ENCODE measurements at regions not wholly inside any gene's neighbourhood (a gene's known extent, or its start where the extent isn't known, plus 50 kb on each side); places are given as distances from the start of the nearest gene placed in this dataset.

GRCh38 chr18:68330658-68331057 lies 384.2 kb downstream of the TMX3 start:
- DNase-seq, result no peak

- DNase-seq, result no peak
These were observed 391.0 kb downstream of the TMX3 start for GRCh38 chr18:68323921-68324320.

- DNase-seq, result no peak
These were observed 398.3 kb downstream of the TMX3 start for GRCh38 chr18:68316636-68317035.

GRCh38 chr18:68314403-68314802 lies 400.5 kb downstream of the TMX3 start:
- no peak for DNase-seq

GRCh38 chr18:68301441-68301840 lies 413.5 kb downstream of the TMX3 start:
- DNase-seq, result no peak

- DNase-seq, result no peak
These were observed 415.0 kb downstream of the TMX3 start for GRCh38 chr18:68299906-68300305.

GRCh38 chr18:68298330-68298729 lies 416.6 kb downstream of the TMX3 start:
- DNase-seq, result no peak

- no peak for DNase-seq
These were observed 426.5 kb downstream of the TMX3 start for GRCh38 chr18:68288408-68288807.

GRCh38 chr18:68284236-68284780 lies 430.6 kb downstream of the TMX3 start:
- DNase-seq, result no peak

- DNase-seq, result no peak
These were observed 431.1 kb downstream of the TMX3 start for GRCh38 chr18:68283834-68284233.

GRCh38 chr18:68282232-68282631 lies 432.7 kb downstream of the TMX3 start:
- DNase-seq, result no peak

- DNase-seq, result no peak
These were observed 439.3 kb downstream of the TMX3 start for GRCh38 chr18:68275616-68276015.

GRCh38 chr18:68270017-68270416 lies 444.9 kb downstream of the TMX3 start:
- DNase-seq, result no peak

GRCh38 chr18:68267583-68267982 lies 447.3 kb downstream of the TMX3 start:
- DNase-seq, result no peak

GRCh38 chr18:68263481-68263880 lies 451.4 kb downstream of the TMX3 start:
- DNase-seq, result no peak

- no peak for DNase-seq
These were observed 452.1 kb downstream of the TMX3 start for GRCh38 chr18:68262690-68263294.

- DNase-seq, result no peak
These were observed 458.4 kb downstream of the TMX3 start for GRCh38 chr18:68256418-68257067.

GRCh38 chr18:68244786-68245185 lies 470.1 kb downstream of the TMX3 start:
- no peak for DNase-seq

GRCh38 chr18:68241881-68242280 lies 473.0 kb downstream of the TMX3 start:
- DNase-seq, result no peak

- no peak for DNase-seq
These were observed 480.2 kb downstream of the TMX3 start for GRCh38 chr18:68234676-68235075.

- no peak for DNase-seq
These were observed 480.8 kb downstream of the TMX3 start for GRCh38 chr18:68234131-68234530.

- peak; percentile 4 for DNase-seq
These were observed 481.9 kb downstream of the TMX3 start for GRCh38 chr18:68233018-68233417.

- no peak for DNase-seq
These were observed 485.6 kb downstream of the TMX3 start for GRCh38 chr18:68229351-68229750.

- DNase-seq, result no peak
These were observed 493.7 kb downstream of the TMX3 start for GRCh38 chr18:68221111-68221724.
